GM19397 (cell line): ENCODE measurements at regions not wholly inside any gene's neighbourhood (a gene's known extent, or its start where the extent isn't known, plus 50 kb on each side); places are given as distances from the start of the nearest gene placed in this dataset.
"Not testable (repeated sequence)": the region's sequence is repeated elsewhere in the genome, so short reads cannot be mapped to it uniquely, and the experiment has no call there.

Source experiments
- ATAC-seq: cut with Tn5 transposase; IDR thresholded peaks from one replicate; pipeline ENCODE4 v1.9.1; 2021; ENCODE audit warnings: mild to moderate bottlenecking, moderate library complexity; ENCODE audit not compliant: unreplicated experiment

GRCh38 chr15:47877836-47878235 lies 160.5 kb downstream of the SEMA6D start:
- no peak for ATAC-seq

GRCh38 chr15:47885920-47886319 lies 168.6 kb downstream of the SEMA6D start:
- no peak for ATAC-seq

GRCh38 chr15:47887241-47887800 lies 170.0 kb downstream of the SEMA6D start:
- no peak for ATAC-seq

- no peak for ATAC-seq
These were observed 171.2 kb downstream of the SEMA6D start for GRCh38 chr15:47888385-47889100.

- no peak for ATAC-seq
These were observed 173.3 kb downstream of the SEMA6D start for GRCh38 chr15:47890397-47891150.

- ATAC-seq: no peak
These were observed 180.2 kb downstream of the SEMA6D start for GRCh38 chr15:47897525-47897924.

- ATAC-seq: no peak
These were observed 183.4 kb downstream of the SEMA6D start for GRCh38 chr15:47900751-47901150.

GRCh38 chr15:47903368-47903767 lies 186.1 kb downstream of the SEMA6D start:
- ATAC-seq: no peak

GRCh38 chr15:47908486-47908885 lies 191.2 kb downstream of the SEMA6D start:
- ATAC-seq: no peak

GRCh38 chr15:47908950-47909670 lies 191.8 kb downstream of the SEMA6D start:
- no peak for ATAC-seq

GRCh38 chr15:47912910-47913309 lies 195.6 kb downstream of the SEMA6D start:
- ATAC-seq: not testable (repeated sequence)

GRCh38 chr15:47917881-47918280 lies 200.6 kb downstream of the SEMA6D start:
- no peak for ATAC-seq

GRCh38 chr15:47918877-47919276 lies 201.6 kb downstream of the SEMA6D start:
- no peak for ATAC-seq

- ATAC-seq: no peak
These were observed 196.4 kb upstream of the SLC24A5 start for GRCh38 chr15:47924381-47924780.

- ATAC-seq: no peak
These were observed 191.5 kb upstream of the SLC24A5 start for GRCh38 chr15:47929138-47929803.

- no peak for ATAC-seq
These were observed 188.5 kb upstream of the SLC24A5 start for GRCh38 chr15:47932261-47932660.

GRCh38 chr15:47932951-47933641 lies 187.7 kb upstream of the SLC24A5 start:
- ATAC-seq: no peak

GRCh38 chr15:47933865-47934264 lies 186.9 kb upstream of the SLC24A5 start:
- ATAC-seq: no peak

- no peak for ATAC-seq
These were observed 186.4 kb upstream of the SLC24A5 start for GRCh38 chr15:47934342-47934741.

- ATAC-seq: no peak
These were observed 183.0 kb upstream of the SLC24A5 start for GRCh38 chr15:47937834-47938233.
